T-cell (primary cell): ENCODE measurements at regions not wholly inside any gene's neighbourhood (a gene's known extent, or its start where the extent isn't known, plus 50 kb on each side); places are given as distances from the start of the nearest gene placed in this dataset.
"Not testable (repeated sequence)": the region's sequence is repeated elsewhere in the genome, so short reads cannot be mapped to it uniquely, and the experiment has no call there.

Source experiments
- ATAC-seq, 4 experiments: fragments of 200-7000 bp in 3 of 4; fragments of 150-1000 bp in 1 of 4; cut with Tn5 transposase; replicated peaks in 1 of 4; 1 replicate in 3 of 4; 2 replicates in 1 of 4; pipeline ENCODE4 v1.10.0; 2021; ENCODE audit warnings: moderate library complexity in 3 of 4, mild to moderate bottlenecking in 2 of 4, moderate number of reproducible peaks in 1 of 4
- CTCF ChIA-PET, 2 donors: fragments of 300-600 bp; sonication (Branson Sonifier 250); formaldehyde crosslinking; loops; one replicate each; lab custom pipeline; 2022; ENCODE audit warnings: antibody characterized with exemption in 2 of 2; lab: Charles Lee
- POLR2A ChIA-PET, 2 donors: fragments of 300-600 bp; sonication (Branson Sonifier 250); formaldehyde crosslinking; loops; one replicate each; lab custom pipeline; 2022; ENCODE audit warnings: antibody characterized with exemption in 2 of 2; lab: Charles Lee
- DNase-seq, 35 experiments: peaks; one replicate each; pipeline versions ENCODE4 v3.0.0 to v3.0.0-alpha.2; 2013 to 2023
- H3K27ac ChIP-seq: one replicate; pipeline ENCODE4 v1.5.1; 2013; ENCODE audit warnings: low read length
- H3K27me3 ChIP-seq, 2 experiments: replicated peaks in 1 of 2; 1 replicate in 1 of 2; 2 replicates in 1 of 2; pipeline versions ENCODE4 v1.6.1 to v1.7.0; 2013; ENCODE audit warnings: low read length in 1 of 2, mixed read lengths in 1 of 2; ENCODE audit not compliant: control insufficient read depth in 2 of 2, insufficient read depth in 2 of 2; ENCODE audit errors: extremely low read depth in 1 of 2
- H3K36me3 ChIP-seq, 2 donors: 1 replicate in 1 of 2; 2 replicates in 1 of 2; pipeline versions ENCODE4 v1.6.1 to v1.7.0; 2013; ENCODE audit warnings: low read length in 1 of 2; ENCODE audit not compliant: control insufficient read depth in 2 of 2, insufficient read depth in 1 of 2; ENCODE audit errors: extremely low read depth in 1 of 2
- H3K4me1 ChIP-seq, 2 experiments: 1 replicate in 1 of 2; 2 replicates in 1 of 2; pipeline versions ENCODE4 v1.6.1 to v1.7.0; 2013; ENCODE audit warnings: low read length in 2 of 2, mixed read lengths in 1 of 2; ENCODE audit not compliant: insufficient read depth in 2 of 2, control insufficient read depth in 1 of 2; ENCODE audit errors: extremely low read depth in 1 of 2
- H3K4me3 ChIP-seq, 2 donors: 1 replicate in 1 of 2; 2 replicates in 1 of 2; pipeline versions ENCODE4 v1.5.1 to v1.7.0; 2013; ENCODE audit warnings: mild to moderate bottlenecking in 2 of 2, low read length in 1 of 2, moderate library complexity in 1 of 2; ENCODE audit not compliant: control insufficient read depth in 1 of 2; ENCODE audit errors: extremely low read depth in 1 of 2
- H3K9me3 ChIP-seq: 2 replicates; pipeline ENCODE4 v1.7.0; 2013
- H3K27ac Mint-ChIP-seq, 2 donors: one replicate each; pipeline ENCODE4 v1.8.0; 2020 to 2021; ENCODE audit warnings: mild to moderate bottlenecking in 2 of 2, mixed read lengths in 2 of 2
- H3K27me3 Mint-ChIP-seq, 2 donors: one replicate each; pipeline ENCODE4 v1.8.0; 2021 to 2022; ENCODE audit warnings: mixed read lengths in 2 of 2
- H3K36me3 Mint-ChIP-seq: one replicate; pipeline ENCODE4 v1.8.0; 2021; ENCODE audit warnings: mixed read lengths
- H3K4me1 Mint-ChIP-seq, 3 donors: one replicate each; pipeline ENCODE4 v1.8.0; 2020 to 2022; ENCODE audit warnings: mixed read lengths in 3 of 3, mild to moderate bottlenecking in 1 of 3
- H3K4me3 Mint-ChIP-seq, 3 donors: one replicate each; pipeline ENCODE4 v1.8.0; 2020 to 2022; ENCODE audit warnings: mild to moderate bottlenecking in 3 of 3, mixed read lengths in 3 of 3, moderate library complexity in 3 of 3
- H3K9me3 Mint-ChIP-seq, 3 donors: one replicate each; pipeline ENCODE4 v1.8.0; 2020 to 2022; ENCODE audit warnings: mixed read lengths in 3 of 3
- WGBS: methylation state at CpG from one replicate; pipeline ENCODE4 v1.1.5; 2013; ENCODE audit warnings: missing lambda C conversion rate; ENCODE audit not compliant: insufficient coverage; 5-methylcytosine and 5-hydroxymethylcytosine counted together

GRCh38 chrX:65389120-65389519, 145.5 kb downstream of the LAS1L start:
- peaks cover 17% of the 10 kb centered on the region for H3K36me3 Mint-ChIP-seq
- ATAC-seq, H3K4me1 ChIP-seq, H3K27ac Mint-ChIP-seq, H3K27ac ChIP-seq, POLR2A ChIA-PET, H3K4me3 ChIP-seq, H3K36me3 ChIP-seq, H3K9me3 ChIP-seq, H3K4me3 Mint-ChIP-seq, DNase-seq, H3K4me1 Mint-ChIP-seq, CTCF ChIA-PET, H3K27me3 ChIP-seq: not testable (repeated sequence)
- peaks cover 6 to 22% (median 7%) of the 10 kb centered on the region in 3 donors for H3K9me3 Mint-ChIP-seq
- peaks cover 0 to 14% of the 10 kb centered on the region in 2 donors for H3K27me3 Mint-ChIP-seq
- no CpG with 5 or more reads among the region's 8 CpGs for WGBS
